ENCODE measurements at regions not wholly inside any gene's neighbourhood (a gene's known extent, or its start where the extent isn't known, plus 50 kb on each side); places are given as distances from the start of the nearest gene placed in this dataset.

DNA sequence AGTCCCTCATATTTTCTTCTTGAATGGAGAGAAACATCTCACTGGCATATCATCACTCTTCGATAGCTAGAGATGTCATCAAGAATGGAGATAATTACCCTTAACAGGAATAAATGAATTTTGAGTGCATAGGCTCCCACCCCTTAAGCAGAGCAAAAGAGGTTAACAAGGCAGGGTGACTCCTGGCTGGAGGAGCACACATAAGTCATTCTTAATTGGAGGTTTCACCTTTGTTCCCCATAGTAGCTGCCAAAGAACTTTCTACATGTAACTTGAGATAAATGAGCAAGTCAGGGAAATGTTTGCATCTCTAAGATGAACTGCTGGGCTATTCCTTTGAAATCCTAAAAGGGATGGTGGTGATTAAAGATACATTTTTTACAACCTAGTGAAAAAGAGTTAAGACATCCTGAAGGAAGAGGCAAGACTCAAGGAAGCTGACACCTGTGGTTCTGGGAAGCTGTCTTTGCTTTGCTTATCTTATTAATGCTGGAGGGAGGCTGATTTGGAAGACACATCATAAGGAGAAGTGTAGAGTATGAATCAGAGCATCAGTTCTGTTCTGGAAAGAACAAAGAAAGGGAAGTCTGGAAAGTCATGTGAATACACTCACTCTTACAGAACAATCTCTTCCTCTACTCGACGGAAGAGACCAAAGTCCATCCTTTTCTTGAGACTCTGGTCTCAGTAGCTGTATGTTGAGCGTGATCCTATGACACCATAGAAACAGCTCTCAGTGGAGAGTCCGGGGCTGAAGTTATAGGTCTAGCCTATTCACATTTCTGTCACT lies 326.3 kb downstream of the OSTF1 start:
- TF ChIP-seq, protein P1, sequence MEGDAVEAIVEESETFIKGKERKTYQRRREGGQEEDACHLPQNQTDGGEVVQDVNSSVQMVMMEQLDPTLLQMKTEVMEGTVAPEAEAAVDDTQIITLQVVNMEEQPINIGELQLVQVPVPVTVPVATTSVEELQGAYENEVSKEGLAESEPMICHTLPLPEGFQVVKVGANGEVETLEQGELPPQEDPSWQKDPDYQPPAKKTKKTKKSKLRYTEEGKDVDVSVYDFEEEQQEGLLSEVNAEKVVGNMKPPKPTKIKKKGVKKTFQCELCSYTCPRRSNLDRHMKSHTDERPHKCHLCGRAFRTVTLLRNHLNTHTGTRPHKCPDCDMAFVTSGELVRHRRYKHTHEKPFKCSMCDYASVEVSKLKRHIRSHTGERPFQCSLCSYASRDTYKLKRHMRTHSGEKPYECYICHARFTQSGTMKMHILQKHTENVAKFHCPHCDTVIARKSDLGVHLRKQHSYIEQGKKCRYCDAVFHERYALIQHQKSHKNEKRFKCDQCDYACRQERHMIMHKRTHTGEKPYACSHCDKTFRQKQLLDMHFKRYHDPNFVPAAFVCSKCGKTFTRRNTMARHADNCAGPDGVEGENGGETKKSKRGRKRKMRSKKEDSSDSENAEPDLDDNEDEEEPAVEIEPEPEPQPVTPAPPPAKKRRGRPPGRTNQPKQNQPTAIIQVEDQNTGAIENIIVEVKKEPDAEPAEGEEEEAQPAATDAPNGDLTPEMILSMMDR (conservative IDR thresholded peaks at IDR 0.05; ENCODE audit: low read depth, low read length), result no peak
- Histone ChIP-seq H3K36me3 (ENCODE audit: insufficient read depth) (no peaks in the 10 kb centered on the region), H3K27ac (no peak overlapping the region), H3K4me1 (ENCODE audit: low read depth, poor library complexity, severe bottlenecking) (no peaks in the 10 kb centered on the region), H3K79me2 (ENCODE audit: insufficient read depth, low read depth) (no peaks in the 10 kb centered on the region), H2AFZ (ENCODE audit: low read depth) (no peak overlapping the region), H3K27me3 (ENCODE audit: insufficient read depth, low read depth) (no peaks in the 10 kb centered on the region), H3K4me2 (no peak overlapping the region), H3K4me3 (IDR thresholded peaks at IDR 0.05; ENCODE audit: insufficient read depth, low read depth, low read length) (no peak overlapping the region), H4K20me1 (ENCODE audit: insufficient read depth) (no peaks in the 10 kb centered on the region), H3K9ac (no peak overlapping the region)

DNA sequence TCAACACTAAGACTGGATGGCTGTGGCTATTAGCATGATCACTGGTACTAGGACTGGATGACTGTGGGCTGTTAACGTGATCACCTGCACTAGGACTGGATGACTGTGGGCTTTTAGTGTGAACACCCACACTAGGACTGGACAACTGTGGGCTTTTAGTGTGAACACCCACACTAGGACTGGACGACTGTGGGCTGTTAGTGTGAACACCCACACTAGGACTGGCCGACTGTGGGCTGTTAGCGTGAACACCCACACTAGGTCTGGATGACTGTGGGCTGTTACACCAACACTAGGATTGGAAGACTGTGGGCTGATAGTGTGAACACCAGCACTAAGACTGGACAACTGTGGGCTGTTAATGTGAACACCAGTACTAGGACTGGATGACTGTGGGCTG lies 329.2 kb downstream of the OSTF1 start:
- Histone ChIP-seq H3K9ac (no peak overlapping the region), H3K4me1 (ENCODE audit: low read depth, poor library complexity, severe bottlenecking) (no peaks in the 10 kb centered on the region), H2AFZ (ENCODE audit: low read depth) (no peak overlapping the region), H3K36me3 (ENCODE audit: insufficient read depth) (no peaks in the 10 kb centered on the region), H3K79me2 (ENCODE audit: insufficient read depth, low read depth) (no peaks in the 10 kb centered on the region), H3K4me2 (no peak overlapping the region), H3K4me3 (IDR thresholded peaks at IDR 0.05; ENCODE audit: insufficient read depth, low read depth, low read length) (no peak overlapping the region), H3K27me3 (ENCODE audit: insufficient read depth, low read depth) (no peaks in the 10 kb centered on the region), H4K20me1 (ENCODE audit: insufficient read depth) (no peaks in the 10 kb centered on the region), H3K27ac (no peak overlapping the region)
- TF ChIP-seq, protein P1 (conservative IDR thresholded peaks at IDR 0.05; ENCODE audit: low read depth, low read length), result no peak

DNA sequence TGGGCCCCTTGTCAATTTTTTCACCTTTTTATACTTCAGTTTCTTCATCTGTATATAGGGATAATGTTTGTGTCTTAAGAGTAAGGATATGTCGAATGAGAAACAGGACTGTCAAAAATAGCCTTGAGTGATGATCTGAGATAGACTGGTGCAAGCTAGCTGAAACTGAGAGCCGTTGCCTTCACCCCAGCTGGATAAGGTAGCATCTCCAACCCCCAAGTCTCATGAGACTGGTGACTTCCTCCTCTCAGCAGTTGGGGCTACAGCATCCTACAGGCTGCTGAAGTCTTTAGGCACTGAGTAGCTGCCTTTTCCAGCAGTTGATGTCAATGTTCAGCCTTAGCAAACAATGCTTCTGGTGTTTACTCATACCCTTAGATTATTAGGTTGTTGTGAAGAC lies 330.2 kb downstream of the OSTF1 start:
- Histone ChIP-seq H2AFZ (ENCODE audit: low read depth) (no peak overlapping the region), H3K27me3 (ENCODE audit: insufficient read depth, low read depth) (no peaks in the 10 kb centered on the region), H3K4me2 (no peak overlapping the region), H3K36me3 (ENCODE audit: insufficient read depth) (no peaks in the 10 kb centered on the region), H3K4me3 (IDR thresholded peaks at IDR 0.05; ENCODE audit: insufficient read depth, low read depth, low read length) (no peak overlapping the region), H3K4me1 (ENCODE audit: low read depth, poor library complexity, severe bottlenecking) (no peaks in the 10 kb centered on the region), H3K9ac (no peak overlapping the region), H3K27ac (no peak overlapping the region), H3K79me2 (ENCODE audit: insufficient read depth, low read depth) (no peaks in the 10 kb centered on the region), H4K20me1 (ENCODE audit: insufficient read depth) (no peaks in the 10 kb centered on the region)
- TF ChIP-seq, protein P1 (conservative IDR thresholded peaks at IDR 0.05; ENCODE audit: low read depth, low read length), result no peak

DNA sequence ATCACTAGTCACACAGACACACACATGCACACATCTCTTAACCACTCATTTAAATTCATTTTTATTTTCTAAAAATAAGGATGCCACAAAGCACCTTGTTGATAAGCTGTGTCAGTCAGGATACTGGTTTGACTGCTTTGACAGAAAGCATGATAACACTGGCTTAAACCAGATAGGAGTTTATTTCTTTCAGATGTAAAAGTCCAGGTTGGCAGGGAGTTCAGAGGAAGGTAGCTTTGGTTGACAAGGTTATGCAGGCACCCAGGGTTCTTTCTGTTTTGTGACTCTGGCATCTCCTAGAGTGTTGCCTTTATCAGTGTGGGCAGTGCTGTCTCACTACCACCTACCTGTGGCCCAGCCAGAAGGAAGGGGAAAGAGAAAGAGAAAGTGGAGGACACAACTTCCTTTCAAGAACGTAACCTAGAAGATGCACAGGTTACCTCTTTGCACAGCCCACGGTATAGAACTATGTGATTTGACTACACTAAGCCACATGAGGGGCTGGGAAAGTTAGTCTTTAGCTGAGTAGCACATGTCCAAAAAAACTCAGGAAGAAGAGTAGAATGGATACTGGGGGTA lies 334.7 kb downstream of the OSTF1 start:
- Histone ChIP-seq H2AFZ (ENCODE audit: low read depth) (no peak overlapping the region), H3K4me1 (ENCODE audit: low read depth, poor library complexity, severe bottlenecking) (no peaks in the 10 kb centered on the region), H3K4me2 (no peak overlapping the region), H4K20me1 (ENCODE audit: insufficient read depth) (no peaks in the 10 kb centered on the region), H3K27ac (no peak overlapping the region), H3K27me3 (ENCODE audit: insufficient read depth, low read depth) (no peaks in the 10 kb centered on the region), H3K79me2 (ENCODE audit: insufficient read depth, low read depth) (no peaks in the 10 kb centered on the region), H3K9ac (no peak overlapping the region), H3K36me3 (ENCODE audit: insufficient read depth) (no peaks in the 10 kb centered on the region), H3K4me3 (IDR thresholded peaks at IDR 0.05; ENCODE audit: insufficient read depth, low read depth, low read length) (no peak overlapping the region)
- TF ChIP-seq, protein P1 (conservative IDR thresholded peaks at IDR 0.05; ENCODE audit: low read depth, low read length), result no peak
